ENCODE measurements at regions not wholly inside any gene's neighbourhood (a gene's known extent, or its start where the extent isn't known, plus 50 kb on each side); places are given as distances from the start of the nearest gene placed in this dataset.

GRCh38 chr4:12562476-12563140 lies 921.5 kb downstream of the RAB28 start:
- Histone ChIP-seq H3K36me3 (no peaks in the 10 kb centered on the region), H3K4me1 (peaks cover 0 to 3% (median 0%) of the 10 kb centered on the region in 4 donors), H3K9me3 (no peaks in the 10 kb centered on the region), H3K27me3 (no peaks in the 10 kb centered on the region), H3K4me3 (no peak overlapping the region), H3K27ac (no peak overlapping the region)
- 88 to 93% methylated on average over 3 of the region's 3 CpGs for WGBS, 2 donors
- TF ChIP-seq POLR2A (IDR thresholded peaks at IDR 0.05), result no peak
- no peak for TF ChIP-seq EP300 (IDR thresholded peaks at IDR 0.05)
- no peak for TF ChIP-seq CTCF (IDR thresholded peaks at IDR 0.05)
- no peak for TF ChIP-seq POLR2AphosphoS5 (IDR thresholded peaks at IDR 0.05)
- intact Hi-C loops (cut with DNase I), result no loop called here
- DNase-seq, result no peak

GRCh38 chr4:12562021-12562420 lies 922.1 kb downstream of the RAB28 start:
- no peaks in the 10 kb centered on the region for H3K9me3 ChIP-seq
- intact Hi-C loops (cut with DNase I), result no loop called here
- H3K27me3 ChIP-seq, result no peaks in the 10 kb centered on the region
- no peak for DNase-seq
- peaks cover 0 to 3% (median 0%) of the 10 kb centered on the region in 4 donors for H3K4me1 ChIP-seq
- no peak overlapping the region for H3K27ac ChIP-seq
- H3K36me3 ChIP-seq, result no peaks in the 10 kb centered on the region
- TF ChIP-seq POLR2A (IDR thresholded peaks at IDR 0.05), result no peak
- TF ChIP-seq CTCF (IDR thresholded peaks at IDR 0.05), result no peak
- TF ChIP-seq EP300 (IDR thresholded peaks at IDR 0.05), result no peak
- no peak for TF ChIP-seq POLR2AphosphoS5 (IDR thresholded peaks at IDR 0.05)
- H3K4me3 ChIP-seq, result no peak overlapping the region

GRCh38 chr4:12555011-12555410 lies 929.1 kb downstream of the RAB28 start:
- Histone ChIP-seq H3K9me3 (peaks cover 0 to 2% (median 0%) of the 10 kb centered on the region in 4 donors), H3K4me3 (no peak overlapping the region), H3K36me3 (no peaks in the 10 kb centered on the region), H3K27ac (no peak overlapping the region), H3K27me3 (no peaks in the 10 kb centered on the region), H3K4me1 (no peaks in the 10 kb centered on the region)
- DNase-seq, result no peak
- 81 to 87% methylated on average over 4 of the region's 4 CpGs for WGBS, 2 donors
- intact Hi-C loops (cut with DNase I), result no loop called here
- TF ChIP-seq CTCF (IDR thresholded peaks at IDR 0.05) (no peak), EP300 (IDR thresholded peaks at IDR 0.05) (no peak), POLR2A (IDR thresholded peaks at IDR 0.05) (no peak), POLR2AphosphoS5 (IDR thresholded peaks at IDR 0.05) (no peak)

- Histone ChIP-seq H3K4me1 (no peaks in the 10 kb centered on the region), H3K36me3 (no peaks in the 10 kb centered on the region), H3K27ac (no peak overlapping the region), H3K4me3 (no peak overlapping the region), H3K9me3 (peaks cover 0 to 2% (median 0%) of the 10 kb centered on the region in 4 donors), H3K27me3 (no peaks in the 10 kb centered on the region)
- TF ChIP-seq POLR2A (IDR thresholded peaks at IDR 0.05) (no peak), EP300 (IDR thresholded peaks at IDR 0.05) (no peak), POLR2AphosphoS5 (IDR thresholded peaks at IDR 0.05) (no peak), CTCF (IDR thresholded peaks at IDR 0.05) (no peak)
- intact Hi-C loops (cut with DNase I), result no loop called here
- no peak for DNase-seq
- 68 to 79% methylated on average over 4 of the region's 4 CpGs for WGBS, 2 donors
Measured at GRCh38 chr4:12548678-12549077, 935.5 kb downstream of the RAB28 start.

- intact Hi-C loops (cut with DNase I), result no loop called here
- TF ChIP-seq POLR2A (IDR thresholded peaks at IDR 0.05) (no peak), POLR2AphosphoS5 (IDR thresholded peaks at IDR 0.05) (no peak), CTCF (IDR thresholded peaks at IDR 0.05) (no peak), EP300 (IDR thresholded peaks at IDR 0.05) (no peak)
- 90% methylated on average over 1 of the region's 1 CpG for WGBS, 2 donors
- Histone ChIP-seq H3K27me3 (no peaks in the 10 kb centered on the region), H3K27ac (no peak overlapping the region), H3K4me1 (no peaks in the 10 kb centered on the region), H3K36me3 (no peaks in the 10 kb centered on the region), H3K9me3 (no peaks in the 10 kb centered on the region), H3K4me3 (no peak overlapping the region)
- DNase-seq, result no peak
Measured at GRCh38 chr4:12545812-12546211, 938.3 kb downstream of the RAB28 start.

All from sigmoid colon (tissue), 6 donors.